NCI-H1105 (cell line): ENCODE measurements at regions not wholly inside any gene's neighbourhood (a gene's known extent, or its start where the extent isn't known, plus 50 kb on each side); places are given as distances from the start of the nearest gene placed in this dataset.

ENCODE experiments used
- DNase-seq: peaks from one replicate; lab custom pipeline; 2025; lab: John Stamatoyannopoulos, UW

DNA sequence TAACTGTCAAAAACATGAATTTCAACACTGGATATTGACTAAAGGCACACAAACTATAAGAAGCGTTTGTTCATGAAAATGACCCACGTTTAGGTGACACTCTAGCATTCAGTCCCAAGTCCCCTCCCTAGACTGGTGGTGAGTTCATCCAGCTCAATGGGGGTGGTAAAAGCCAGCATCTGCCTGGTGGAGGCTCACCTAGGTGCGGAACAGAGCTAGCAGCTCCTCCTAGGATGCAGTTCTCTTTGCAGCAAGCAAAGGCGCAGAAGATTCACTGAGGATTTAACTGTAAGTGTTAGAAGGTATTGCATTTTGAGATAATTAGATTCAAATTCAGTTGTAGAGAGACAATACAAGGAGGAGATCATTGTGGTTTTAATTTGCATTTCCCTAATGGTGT lies 87.6 kb downstream of the VSTM2A start:
- no peak for DNase-seq

DNA sequence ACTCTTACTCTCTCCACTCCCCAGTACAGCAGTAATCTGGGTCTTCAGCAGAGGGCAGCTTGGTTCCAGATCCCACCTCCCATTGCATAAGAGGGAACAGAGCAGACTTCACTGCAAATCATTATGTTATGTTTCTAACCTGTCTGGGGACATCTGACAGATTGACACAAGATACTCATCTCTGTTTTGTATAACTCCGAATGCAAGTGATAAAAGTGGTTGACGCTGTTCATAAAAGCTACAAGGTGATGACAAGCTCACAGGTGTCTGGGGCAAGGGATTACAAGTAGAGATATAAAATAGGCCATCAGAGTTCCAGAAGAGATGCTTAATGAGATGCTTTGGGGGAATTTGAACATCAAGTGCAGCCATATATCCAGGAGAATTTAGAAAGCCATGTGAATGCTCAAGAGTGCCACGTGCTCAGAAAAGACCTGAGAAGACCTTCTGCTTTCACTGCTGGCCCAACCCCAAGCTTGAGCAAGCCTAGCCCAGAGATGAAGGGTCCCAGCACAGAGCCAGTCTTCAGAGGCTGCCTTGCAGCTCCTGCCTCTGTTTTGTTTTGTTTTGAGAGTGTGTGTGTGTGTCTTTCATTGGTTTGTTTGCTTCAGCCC lies 80.6 kb downstream of the VSTM2A start:
- DNase-seq = no peak
